ENCODE measurements at regions not wholly inside any gene's neighbourhood (a gene's known extent, or its start where the extent isn't known, plus 50 kb on each side); places are given as distances from the start of the nearest gene placed in this dataset.

DNA sequence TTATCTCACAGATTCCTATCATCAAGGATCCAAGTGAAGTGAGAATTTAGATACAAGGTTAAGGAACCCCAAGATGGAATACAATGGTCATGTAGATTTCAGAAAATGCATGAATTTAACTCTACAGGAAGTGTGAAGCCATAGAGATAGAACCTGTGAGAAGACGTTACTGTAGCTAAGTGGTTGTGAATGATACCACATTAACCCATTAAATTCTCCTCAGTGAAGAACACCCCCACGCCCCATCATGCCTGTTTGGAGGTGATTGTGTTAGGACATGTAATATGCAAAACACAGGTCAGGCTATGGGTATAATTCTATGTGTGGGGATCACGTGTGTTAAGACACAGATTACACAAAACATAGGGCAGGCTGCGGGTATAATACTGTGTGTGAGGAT, 1166.7 kb downstream of the EFNB2 start:
- Histone ChIP-seq H2BK5ac (ENCODE audit: low read depth, low read length) (no peak overlapping the region), H2BK20ac (ENCODE audit: low read length) (no peak overlapping the region), H4K91ac (replicated peaks; ENCODE audit: insufficient read length, low read length) (no peak overlapping the region), H4K5ac (ENCODE audit: insufficient read length, low read depth, low read length) (no peak overlapping the region), H3K56ac (replicated peaks; ENCODE audit: insufficient read length, low read depth, low read length) (no peak overlapping the region), H2BK15ac (ENCODE audit: low read length) (no peak overlapping the region), H2BK12ac (ENCODE audit: low read depth, low read length) (no peak overlapping the region), H3K23me2 (ENCODE audit: low read depth, low read length) (no peaks in the 10 kb centered on the region), H3K79me2 (ENCODE audit: control insufficient read depth in 1 of 2, insufficient read depth in 2 of 2, low read length in 2 of 2) (no peaks in the 10 kb centered on the region), H3K4me3 (ENCODE audit: extremely low read depth in 1 of 4, insufficient read depth in 2 of 4, low read depth in 3 of 4, low read length in 4 of 4) (no peak overlapping the region), H4K8ac (ENCODE audit: extremely low read depth, insufficient read depth, low read length) (no peak overlapping the region), H3K36me3 (ENCODE audit: control insufficient read depth in 2 of 4, insufficient read depth in 4 of 4, low read length in 3 of 4) (no peaks in the 10 kb centered on the region), H3K4me1 (replicated peaks in 1 of 4; ENCODE audit: control insufficient read depth in 3 of 4, insufficient read depth in 4 of 4, low read length in 3 of 4) (peaks cover 0 to 2% (median 0%) of the 10 kb centered on the region in 4 experiments; a peak in 2 of 7 replicates), H3K27me3 (replicated peaks in 1 of 4; ENCODE audit: control insufficient read depth in 3 of 4, extremely low read depth in 1 of 4, insufficient read depth in 3 of 4, low read length in 3 of 4) (peaks cover 0 to 1% (median 0%) of the 10 kb centered on the region in 4 experiments; a peak in 1 of 7 replicates), H3K23ac (ENCODE audit: insufficient read length) (no peak overlapping the region), H3K18ac (ENCODE audit: extremely low read depth, low read length) (no peak overlapping the region), H3K14ac (ENCODE audit: insufficient read length) (no peak overlapping the region), H2AK5ac (ENCODE audit: low read depth, low read length) (no peak overlapping the region), H3K27ac (ENCODE audit: low read depth, low read length) (no peak overlapping the region), H3K4ac (replicated peaks; ENCODE audit: insufficient read length, low read depth, low read length) (no peak overlapping the region), H4K20me1 (replicated peaks in 1 of 2; ENCODE audit: control insufficient read depth in 1 of 2, insufficient read depth in 2 of 2, low read length in 2 of 2) (no peaks in the 10 kb centered on the region), H3K9me3 (ENCODE audit: insufficient read depth in 2 of 2, low read depth in 1 of 2, low read length in 1 of 2) (no peaks in the 10 kb centered on the region), H3K79me1 (ENCODE audit: low read depth, low read length) (no peaks in the 10 kb centered on the region), H2BK120ac (replicated peaks; ENCODE audit: low read depth, low read length) (no peak overlapping the region), H2AFZ (ENCODE audit: low read length) (no peak overlapping the region), H3K9ac (replicated peaks in 1 of 4; ENCODE audit: extremely low read depth in 1 of 4, low read depth in 3 of 4, low read length in 3 of 4) (no peak overlapping the region; a peak in 1 of 7 replicates), H3K4me2 (ENCODE audit: insufficient read depth in 1 of 2, low read depth in 2 of 2, low read length in 2 of 2) (no peak overlapping the region)
- CTCF ChIA-PET (ENCODE audit: partially characterized antibody) = no interaction called here
- no peak for DNase-seq (ENCODE audit: low read depth in 1 of 2, low spot score in 2 of 2)
- no peak for FAIRE-seq
- TF ChIP-seq HDAC6 (IDR thresholded peaks at IDR 0.05; ENCODE audit: low read depth, low read length) = no peak
- POLR2A ChIA-PET (ENCODE audit: partially characterized antibody) = no interaction called here
- 96% methylated on average over 4 of the region's 4 CpGs; no CpG with 5 or more reads in 1 of the 2 experiments for WGBS, 2 experiments (ENCODE audit: extremely low coverage in 1 of 2, insufficient coverage in 1 of 2, insufficient read length in 1 of 2, insufficient replicate concordance in 2 of 2, low coverage in 1 of 2, low lambda C conversion rate in 2 of 2, missing lambda C conversion rate in 1 of 2)
